Caco-2 (cell line): ENCODE measurements at regions not wholly inside any gene's neighbourhood (a gene's known extent, or its start where the extent isn't known, plus 50 kb on each side); places are given as distances from the start of the nearest gene placed in this dataset.

Experiments
- BruUV-seq: library from RNA; stranded (reverse); fragments of 400-500 nt; replicated peaks from 2 replicates; lab custom pipeline; 2021; lab: Mats Ljungman, UMichigan
- CTCF ChIA-PET: fragments of 300-600 bp; sonication (Branson Sonifier 250); formaldehyde crosslinking; loops from one replicate; lab custom pipeline; 2022; ENCODE audit warnings: antibody characterized with exemption; lab: Charles Lee
- POLR2A ChIA-PET: fragments of 300-600 bp; sonication (Branson Sonifier 250); formaldehyde crosslinking; loops from one replicate; lab custom pipeline; 2022; ENCODE audit warnings: antibody characterized with exemption; lab: Charles Lee
- DNase-seq, 2 experiments: peaks; one replicate each; pipeline versions ENCODE4 v3.0.0 to v3.0.0-alpha.2; 2020 to 2022
- H3K27me3 ChIP-seq: replicated peaks from 2 replicates; pipeline ENCODE4 v1.6.0; 2011; ENCODE audit warnings: low read length; ENCODE audit not compliant: control insufficient read depth, insufficient read depth
- H3K36me3 ChIP-seq: 2 replicates; pipeline ENCODE4 v1.5.1; 2011; ENCODE audit warnings: low read length; ENCODE audit not compliant: control insufficient read depth, insufficient read depth
- H3K4me1 ChIP-seq: fragments of 250-450 bp; sonication (Bioruptor Pico); 2 replicates; pipeline ENCODE4 v1.5.1; 2020; ENCODE audit warnings: mild to moderate bottlenecking
- H3K4me3 ChIP-seq: 2 replicates; pipeline ENCODE4 v1.5.1; 2011; ENCODE audit warnings: low read depth, mild to moderate bottlenecking, control low read depth, low read length
- H3K9me3 ChIP-seq: fragments of 250-450 bp; sonication (Bioruptor Pico); 2 replicates; pipeline ENCODE4 v1.5.1; 2020; ENCODE audit warnings: mild to moderate bottlenecking, moderate library complexity
- H3K27ac Mint-ChIP-seq: one replicate; pipeline ENCODE4 v1.8.0; 2022; ENCODE audit warnings: mixed read lengths; ENCODE audit not compliant: unreplicated experiment
- H3K27me3 Mint-ChIP-seq: one replicate; pipeline ENCODE4 v1.8.0; 2022; ENCODE audit warnings: mixed read lengths; ENCODE audit not compliant: insufficient read depth, unreplicated experiment
- H3K36me3 Mint-ChIP-seq: one replicate; pipeline ENCODE4 v1.8.0; 2022; ENCODE audit warnings: mild to moderate bottlenecking, mixed read lengths; ENCODE audit not compliant: insufficient read depth, unreplicated experiment
- H3K4me1 Mint-ChIP-seq: one replicate; pipeline ENCODE4 v1.8.0; 2022; ENCODE audit warnings: low read depth, mixed read lengths; ENCODE audit not compliant: unreplicated experiment
- H3K4me3 Mint-ChIP-seq: one replicate; pipeline ENCODE4 v1.8.0; 2022; ENCODE audit warnings: mild to moderate bottlenecking, moderate library complexity, mixed read lengths; ENCODE audit not compliant: unreplicated experiment
- H3K9me3 Mint-ChIP-seq: one replicate; pipeline ENCODE4 v1.8.0; 2022; ENCODE audit warnings: mixed read lengths; ENCODE audit not compliant: unreplicated experiment
- intact Hi-C: fragments of 100-400 bp; cut with micrococcal nuclease; formaldehyde crosslinking; loops from one replicate; pipeline ENCODE4 v1.10.0; 2022; ENCODE audit not compliant: unreplicated experiment
- TF ChIP-seq, protein P1 (sequence below), 2 experiments: fragments of 200-600 bp in 1 of 2; IDR thresholded peaks; 1 replicate in 1 of 2; 2 replicates in 1 of 2; pipeline versions ENCODE4 v1.5.1 to v1.8.0; 2011 to 2022; ENCODE audit warnings: antibody characterized with exemption in 1 of 2, control low read depth in 1 of 2, inconsistent platforms in 1 of 2, low read depth in 1 of 2, low read length in 1 of 2, mild to moderate bottlenecking in 1 of 2, moderate library complexity in 1 of 2; ENCODE audit not compliant: insufficient read depth in 1 of 2, severe bottlenecking in 1 of 2, unreplicated experiment in 1 of 2

DNA sequence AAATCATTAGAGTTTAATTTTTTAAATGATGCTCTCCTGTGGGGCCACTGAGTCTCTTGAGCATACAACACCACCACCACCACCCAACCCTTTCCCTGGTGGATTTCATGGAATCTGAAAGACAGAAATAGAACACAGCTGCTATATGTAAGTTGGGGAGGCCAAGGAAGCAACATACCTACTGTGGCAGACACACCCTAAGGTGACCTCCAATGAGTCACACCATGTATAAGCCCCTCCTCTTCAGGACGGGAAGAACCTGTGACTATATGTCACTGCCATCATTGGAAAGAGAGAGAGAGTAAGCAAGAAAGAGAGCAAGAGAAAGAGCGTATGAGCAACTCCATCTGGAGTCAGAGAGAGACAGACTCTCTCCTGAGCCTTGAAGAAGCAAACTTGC is 172.4 kb upstream of the NFE2L3 start:
- ChIA-PET POLR2A (no interaction called here), CTCF (no interaction called here)
- intact Hi-C loops: no loop called here
- no peak for DNase-seq
- Mint-ChIP-seq H3K27ac (no peak overlapping the region), H3K4me3 (no peak overlapping the region), H3K27me3 (no peaks in the 10 kb centered on the region), H3K36me3 (no peaks in the 10 kb centered on the region), H3K9me3 (peaks cover 5% of the 10 kb centered on the region), H3K4me1 (no peaks in the 10 kb centered on the region)
- Histone ChIP-seq H3K4me3 (no peak overlapping the region), H3K36me3 (no peaks in the 10 kb centered on the region), H3K27me3 (no peaks in the 10 kb centered on the region), H3K4me1 (no peaks in the 10 kb centered on the region), H3K9me3 (peaks cover 5% of the 10 kb centered on the region; the same call in 1 of the 2 replicates)
- BruUV-seq: no TSS peak
- TF ChIP-seq, protein P1, sequence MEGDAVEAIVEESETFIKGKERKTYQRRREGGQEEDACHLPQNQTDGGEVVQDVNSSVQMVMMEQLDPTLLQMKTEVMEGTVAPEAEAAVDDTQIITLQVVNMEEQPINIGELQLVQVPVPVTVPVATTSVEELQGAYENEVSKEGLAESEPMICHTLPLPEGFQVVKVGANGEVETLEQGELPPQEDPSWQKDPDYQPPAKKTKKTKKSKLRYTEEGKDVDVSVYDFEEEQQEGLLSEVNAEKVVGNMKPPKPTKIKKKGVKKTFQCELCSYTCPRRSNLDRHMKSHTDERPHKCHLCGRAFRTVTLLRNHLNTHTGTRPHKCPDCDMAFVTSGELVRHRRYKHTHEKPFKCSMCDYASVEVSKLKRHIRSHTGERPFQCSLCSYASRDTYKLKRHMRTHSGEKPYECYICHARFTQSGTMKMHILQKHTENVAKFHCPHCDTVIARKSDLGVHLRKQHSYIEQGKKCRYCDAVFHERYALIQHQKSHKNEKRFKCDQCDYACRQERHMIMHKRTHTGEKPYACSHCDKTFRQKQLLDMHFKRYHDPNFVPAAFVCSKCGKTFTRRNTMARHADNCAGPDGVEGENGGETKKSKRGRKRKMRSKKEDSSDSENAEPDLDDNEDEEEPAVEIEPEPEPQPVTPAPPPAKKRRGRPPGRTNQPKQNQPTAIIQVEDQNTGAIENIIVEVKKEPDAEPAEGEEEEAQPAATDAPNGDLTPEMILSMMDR (IDR thresholded peaks at IDR 0.05; ENCODE audit: insufficient read depth in 1 of 2, low read depth in 1 of 2, low read length in 1 of 2, severe bottlenecking in 1 of 2, unreplicated experiment in 1 of 2): no peak

DNA sequence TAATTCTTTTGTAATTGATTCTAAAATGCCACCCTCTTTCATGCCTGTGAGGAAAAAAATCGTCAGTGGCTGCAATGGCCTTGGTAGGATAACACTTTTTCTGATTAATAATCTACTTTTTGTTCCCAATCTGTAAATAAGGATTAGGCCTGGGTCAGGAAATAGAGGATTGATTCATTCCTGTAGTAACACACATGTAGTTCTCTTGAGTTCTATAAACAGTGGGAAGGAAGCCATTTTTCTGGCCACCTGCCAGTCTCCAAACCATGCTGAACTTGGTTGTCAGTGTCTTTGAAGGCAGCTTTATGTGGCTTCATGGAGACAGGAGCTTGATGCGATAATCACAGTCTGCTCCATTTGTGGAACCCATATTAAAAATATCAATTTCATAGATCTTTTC is 169.3 kb upstream of the NFE2L3 start:
- no peak for DNase-seq
- TF ChIP-seq, protein P1 (IDR thresholded peaks at IDR 0.05; ENCODE audit: insufficient read depth in 1 of 2, low read depth in 1 of 2, low read length in 1 of 2, severe bottlenecking in 1 of 2, unreplicated experiment in 1 of 2): no peak
- Mint-ChIP-seq H3K27ac (no peak overlapping the region), H3K4me3 (no peak overlapping the region), H3K4me1 (peaks cover 14% of the 10 kb centered on the region), H3K36me3 (no peaks in the 10 kb centered on the region), H3K9me3 (peaks cover 5% of the 10 kb centered on the region), H3K27me3 (no peaks in the 10 kb centered on the region)
- peaks cover 19% of the 10 kb centered on the region for H3K4me1 ChIP-seq
- H3K9me3 ChIP-seq: no peaks in the 10 kb centered on the region
- intact Hi-C loops: no loop called here
- no peak overlapping the region for H3K4me3 ChIP-seq
- ChIA-PET CTCF (no interaction called here), POLR2A (no interaction called here)
- H3K36me3 ChIP-seq: no peaks in the 10 kb centered on the region
- no peaks in the 10 kb centered on the region for H3K27me3 ChIP-seq
- no TSS peak for BruUV-seq

DNA sequence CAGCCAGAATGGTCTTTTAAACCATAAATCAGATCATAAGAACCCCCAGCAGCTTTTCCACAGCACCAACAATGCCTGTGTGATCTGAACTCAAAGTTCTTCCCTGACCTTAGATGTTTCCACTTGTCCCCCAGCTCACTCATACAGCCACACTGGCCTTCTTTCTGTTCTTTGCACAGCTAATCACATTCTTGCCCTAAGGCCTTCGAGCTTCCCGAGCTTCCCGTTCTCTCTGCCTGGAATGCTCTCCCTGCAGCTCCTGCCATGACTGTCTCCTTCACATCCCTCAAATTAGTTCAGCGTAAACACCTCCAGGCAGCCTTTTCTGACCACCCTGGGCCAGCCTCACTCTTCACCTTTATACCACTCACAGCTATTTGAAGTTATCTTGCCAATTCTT is 166.8 kb upstream of the NFE2L3 start:
- peaks cover 26% of the 10 kb centered on the region for H3K4me1 Mint-ChIP-seq
- H3K36me3 Mint-ChIP-seq: no peaks in the 10 kb centered on the region
- no TSS peak for BruUV-seq
- POLR2A ChIA-PET: no interaction called here
- DNase-seq: no peak
- H3K27ac Mint-ChIP-seq: peak overlapping the region; percentile 9
- H3K9me3 ChIP-seq: no peaks in the 10 kb centered on the region
- TF ChIP-seq, protein P1 (IDR thresholded peaks at IDR 0.05; ENCODE audit: insufficient read depth in 1 of 2, low read depth in 1 of 2, low read length in 1 of 2, severe bottlenecking in 1 of 2, unreplicated experiment in 1 of 2): no peak
- H3K36me3 ChIP-seq: no peaks in the 10 kb centered on the region
- H3K4me3 Mint-ChIP-seq: no peak overlapping the region
- peaks cover 30% of the 10 kb centered on the region for H3K4me1 ChIP-seq
- H3K27me3 Mint-ChIP-seq: no peaks in the 10 kb centered on the region
- no peaks in the 10 kb centered on the region for H3K27me3 ChIP-seq
- H3K4me3 ChIP-seq: no peak overlapping the region
- intact Hi-C loops: loop anchor here (5.0 kb wide), 1 partner anchor 33 kb away; no protein-coding TSS in a partner anchor
- CTCF ChIA-PET: interaction anchor here (0.6 kb wide), 1 partner anchor 104 kb away, joined by 3 read pairs; no protein-coding TSS in a partner anchor
- peaks cover 5% of the 10 kb centered on the region for H3K9me3 Mint-ChIP-seq
